Spinal cord (tissue), 9 donors: ENCODE measurements at regions not wholly inside any gene's neighbourhood (a gene's known extent, or its start where the extent isn't known, plus 50 kb on each side); places are given as distances from the start of the nearest gene placed in this dataset.

ENCODE experiments used
- DNase-seq, 6 donors: peaks; one replicate each; pipeline versions ENCODE4 v3.0.0 to v3.0.0-alpha.2; 2013 to 2015; ENCODE audit warnings: low spot score in 6 of 6, low read depth in 4 of 6
- H3K27ac ChIP-seq: one replicate; pipeline ENCODE4 v1.5.1; 2013; ENCODE audit warnings: low read depth, low read length, control low read depth
- H3K27me3 ChIP-seq: one replicate; pipeline ENCODE4 v1.6.1; 2013; ENCODE audit warnings: low read length; ENCODE audit not compliant: control insufficient read depth, insufficient read depth
- H3K36me3 ChIP-seq: one replicate; pipeline ENCODE4 v1.6.1; 2013; ENCODE audit warnings: low read length; ENCODE audit not compliant: control insufficient read depth, insufficient read depth
- H3K4me1 ChIP-seq: one replicate; pipeline ENCODE4 v1.6.1; 2013; ENCODE audit warnings: low read length; ENCODE audit not compliant: control insufficient read depth, insufficient read depth
- H3K4me3 ChIP-seq: one replicate; pipeline ENCODE4 v1.5.1; 2013; ENCODE audit warnings: low read depth, low read length, control low read depth
- H3K9me3 ChIP-seq: one replicate; pipeline ENCODE4 v1.6.1; 2013; ENCODE audit warnings: low read length; ENCODE audit not compliant: control insufficient read depth, insufficient read depth
- WGBS: methylation state at CpG from one replicate; pipeline ENCODE4 v1.1.5; 2013; ENCODE audit warnings: missing lambda C conversion rate; ENCODE audit not compliant: insufficient coverage; 5-methylcytosine and 5-hydroxymethylcytosine counted together
- donor health status: healthy.

DNA sequence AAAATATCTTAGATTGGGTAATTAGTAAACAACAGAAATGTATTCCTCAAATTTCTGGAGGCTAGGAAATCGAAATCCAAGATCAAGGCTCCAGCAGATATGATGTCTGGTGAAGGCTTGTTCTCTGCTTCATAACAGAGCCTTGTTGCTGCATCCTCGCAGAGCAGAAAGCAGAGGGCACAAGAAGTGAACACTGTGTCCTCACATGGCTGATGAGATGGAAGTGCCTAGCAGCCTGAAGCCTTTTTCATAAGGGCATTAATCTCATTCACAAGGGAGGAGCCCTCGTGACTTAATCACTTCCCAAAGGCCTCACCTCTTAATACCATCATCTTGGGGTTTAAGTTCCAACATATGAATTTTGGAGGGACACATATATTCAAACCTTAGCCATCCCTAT, 77.2 kb upstream of the FOXD3 start:
- 90% methylated on average over 2 of the region's 3 CpGs for WGBS
- Histone ChIP-seq H3K27ac (no peak overlapping the region), H3K4me3 (no peak overlapping the region), H3K4me1 (no peaks in the 10 kb centered on the region), H3K27me3 (no peaks in the 10 kb centered on the region), H3K9me3 (no peaks in the 10 kb centered on the region), H3K36me3 (no peaks in the 10 kb centered on the region)
- DNase-seq = peak in 1 of 6 donors; percentile 2

- no peak overlapping the region for H3K27ac ChIP-seq
- H3K27me3 ChIP-seq = no peaks in the 10 kb centered on the region
- no peak overlapping the region for H3K4me3 ChIP-seq
- DNase-seq = peak in 3 of 6 donors; percentile 9 to 86 (median 10)
- no peaks in the 10 kb centered on the region for H3K9me3 ChIP-seq
- no CpG with 5 or more reads among the region's 1 CpG for WGBS
- H3K36me3 ChIP-seq = no peaks in the 10 kb centered on the region
- no peaks in the 10 kb centered on the region for H3K4me1 ChIP-seq
These were observed 74.2 kb upstream of the FOXD3 start for GRCh38 chr1:63248216-63248615.

GRCh38 chr1:63255153-63255552, 67.2 kb upstream of the FOXD3 start:
- Histone ChIP-seq H3K27ac (no peak overlapping the region), H3K36me3 (no peaks in the 10 kb centered on the region), H3K9me3 (no peaks in the 10 kb centered on the region), H3K4me1 (no peaks in the 10 kb centered on the region), H3K4me3 (no peak overlapping the region), H3K27me3 (no peaks in the 10 kb centered on the region)
- whole genome bisulfite sequencing = 100% methylated on average over 1 of the region's 1 CpG
- no peak for DNase-seq

GRCh38 chr1:63261736-63262458, 60.5 kb upstream of the FOXD3 start:
- Histone ChIP-seq H3K27me3 (no peaks in the 10 kb centered on the region), H3K9me3 (no peaks in the 10 kb centered on the region), H3K4me3 (no peak overlapping the region), H3K36me3 (no peaks in the 10 kb centered on the region), H3K27ac (no peak overlapping the region), H3K4me1 (no peaks in the 10 kb centered on the region)
- DNase-seq = peak in 1 of 6 donors; percentile 46
- 50% methylated on average over 1 of the region's 2 CpGs for WGBS

DNA sequence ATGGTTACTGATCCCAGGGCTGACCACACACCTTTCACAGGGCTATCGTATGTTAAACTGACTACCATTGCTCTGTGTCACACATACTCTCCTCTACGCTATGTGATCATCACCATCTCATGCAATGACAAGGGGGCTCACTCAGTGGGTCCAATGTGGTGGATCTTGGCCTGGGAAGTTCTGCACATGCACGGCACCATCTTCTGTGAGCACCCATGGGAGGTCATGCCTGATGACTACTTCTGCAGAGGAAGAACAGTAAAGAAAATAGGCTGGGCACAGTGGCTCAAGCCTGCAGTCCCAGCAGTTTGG, 60.0 kb upstream of the FOXD3 start:
- H3K27ac ChIP-seq = no peak overlapping the region
- 100% methylated on average over 2 of the region's 3 CpGs for WGBS
- no peaks in the 10 kb centered on the region for H3K36me3 ChIP-seq
- no peak for DNase-seq
- no peak overlapping the region for H3K4me3 ChIP-seq
- H3K27me3 ChIP-seq = no peaks in the 10 kb centered on the region
- no peaks in the 10 kb centered on the region for H3K9me3 ChIP-seq
- no peaks in the 10 kb centered on the region for H3K4me1 ChIP-seq

- no peaks in the 10 kb centered on the region for H3K9me3 ChIP-seq
- no peak overlapping the region for H3K27ac ChIP-seq
- no peak overlapping the region for H3K4me3 ChIP-seq
- 69% methylated on average over 2 of the region's 2 CpGs for WGBS
- H3K27me3 ChIP-seq = no peaks in the 10 kb centered on the region
- no peak for DNase-seq
- no peaks in the 10 kb centered on the region for H3K4me1 ChIP-seq
- H3K36me3 ChIP-seq = no peaks in the 10 kb centered on the region
These were observed 58.2 kb upstream of the FOXD3 start for GRCh38 chr1:63264161-63264560.

DNA sequence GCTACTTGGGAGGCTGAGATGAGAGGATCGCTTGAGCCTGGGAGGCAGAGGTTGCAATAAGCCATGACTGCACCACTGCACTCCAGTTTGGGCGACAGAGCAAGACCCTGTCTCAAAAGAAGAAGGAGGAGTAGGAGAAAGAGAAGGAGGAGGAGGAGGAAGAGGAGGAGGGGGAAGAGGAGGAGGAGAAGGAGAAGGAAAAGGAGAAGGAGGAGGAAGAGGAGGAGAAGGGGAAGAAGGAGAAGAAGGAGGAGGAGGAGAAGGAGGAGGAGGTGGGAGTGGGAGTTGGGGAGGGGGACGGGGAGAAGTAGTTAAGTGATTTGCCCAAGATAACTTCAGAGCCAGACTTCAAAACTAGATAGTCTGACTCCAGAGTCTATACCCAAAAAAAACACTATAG, 55.5 kb upstream of the FOXD3 start:
- no peak for DNase-seq
- no peaks in the 10 kb centered on the region for H3K9me3 ChIP-seq
- H3K4me3 ChIP-seq = no peak overlapping the region
- no peak overlapping the region for H3K27ac ChIP-seq
- 91% methylated on average over 2 of the region's 3 CpGs for WGBS
- H3K36me3 ChIP-seq = no peaks in the 10 kb centered on the region
- no peaks in the 10 kb centered on the region for H3K4me1 ChIP-seq
- no peaks in the 10 kb centered on the region for H3K27me3 ChIP-seq

- no peaks in the 10 kb centered on the region for H3K36me3 ChIP-seq
- no peaks in the 10 kb centered on the region for H3K9me3 ChIP-seq
- peak overlapping the region; percentile 67 for H3K27ac ChIP-seq
- WGBS = no CpG with 5 or more reads among the region's 2 CpGs
- H3K27me3 ChIP-seq = no peaks in the 10 kb centered on the region
- no peak overlapping the region for H3K4me3 ChIP-seq
- no peaks in the 10 kb centered on the region for H3K4me1 ChIP-seq
- DNase-seq = peak in 2 of 6 donors; percentile 55 to 70
These were observed 53.5 kb upstream of the FOXD3 start for GRCh38 chr1:63268876-63269275.

DNA sequence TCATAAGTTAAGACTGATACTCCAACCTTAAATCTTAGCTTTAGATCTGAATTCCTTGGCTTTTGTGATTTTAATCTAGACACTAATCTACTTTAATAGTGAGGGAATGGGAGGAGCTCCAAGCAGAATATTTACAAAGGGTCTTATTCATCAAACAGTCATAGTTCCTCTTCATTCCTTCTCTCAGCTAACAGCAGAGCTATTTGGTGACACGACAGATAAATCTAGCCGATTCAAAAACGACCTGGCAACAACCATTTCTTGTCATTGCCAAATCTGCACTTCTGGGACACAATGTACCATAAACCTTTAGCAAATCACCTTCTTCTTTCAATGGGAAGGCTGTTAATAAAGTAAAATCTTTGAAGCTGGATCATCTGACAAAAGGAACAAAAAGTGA, 52.8 kb upstream of the FOXD3 start:
- 23% methylated on average over 3 of the region's 3 CpGs for WGBS
- H3K36me3 ChIP-seq = no peaks in the 10 kb centered on the region
- H3K4me1 ChIP-seq = no peaks in the 10 kb centered on the region
- no peaks in the 10 kb centered on the region for H3K27me3 ChIP-seq
- H3K27ac ChIP-seq = peak overlapping the region; percentile 67
- no peak overlapping the region for H3K4me3 ChIP-seq
- no peaks in the 10 kb centered on the region for H3K9me3 ChIP-seq
- DNase-seq = peak in 1 of 6 donors; percentile 4
